WTC11 (cell line): ENCODE measurements at regions not wholly inside any gene's neighbourhood (a gene's known extent, or its start where the extent isn't known, plus 50 kb on each side); places are given as distances from the start of the nearest gene placed in this dataset.

Experiments used
- ATAC-seq: fragments of 200-7000 bp; cut with Tn5 transposase; 2 replicates; pipeline ENCODE4 v1.10.0; 2021; ENCODE audit warnings: mild to moderate bottlenecking, moderate library complexity
- CTCF ChIA-PET: fragments of 300-600 bp; sonication (Branson Sonifier 250); formaldehyde crosslinking; loops from one replicate; lab custom pipeline; 2021; ENCODE audit warnings: antibody characterized with exemption; lab: Charles Lee
- POLR2A ChIA-PET: fragments of 350-600 bp; sonication (Branson Sonifier 250); formaldehyde crosslinking; loops from one replicate; lab custom pipeline; 2021; ENCODE audit warnings: antibody characterized with exemption; lab: Charles Lee
- DNase-seq: peaks from one replicate; pipeline ENCODE4 v3.0.0; 2021; ENCODE audit warnings: low spot score
- H3K27ac Mint-ChIP-seq: 2 replicates; pipeline ENCODE4 v1.8.0; 2021; ENCODE audit warnings: mixed read lengths
- H3K27me3 Mint-ChIP-seq: 2 replicates; pipeline ENCODE4 v1.8.0; 2021; ENCODE audit warnings: low read depth, mild to moderate bottlenecking, moderate library complexity, mixed read lengths
- H3K36me3 Mint-ChIP-seq: 2 replicates; pipeline ENCODE4 v1.8.0; 2021; ENCODE audit warnings: mixed read lengths
- H3K4me1 Mint-ChIP-seq: 2 replicates; pipeline ENCODE4 v1.8.0; 2022; ENCODE audit warnings: mixed read lengths
- H3K4me3 Mint-ChIP-seq: 2 replicates; pipeline ENCODE4 v1.8.0; 2021; ENCODE audit warnings: mild to moderate bottlenecking, moderate library complexity, mixed read lengths
- H3K9me3 Mint-ChIP-seq: 2 replicates; pipeline ENCODE4 v1.8.0; 2021; ENCODE audit warnings: mixed read lengths
- ELF4 ChIP-seq: sonication (generic); formaldehyde crosslinking; IDR thresholded peaks from 2 replicates; pipeline ENCODE4 v1.8.1; 2022; ENCODE audit warnings: low read depth, mild to moderate bottlenecking, moderate library complexity, missing genetic modification reagents
- EMX1 ChIP-seq: fragments of 250-450 bp; sonication (Bioruptor Pico); IDR thresholded peaks from 2 replicates; pipeline ENCODE4 v1.8.0; 2021; ENCODE audit warnings: mild to moderate bottlenecking
- NR1H2 ChIP-seq: sonication (generic); formaldehyde crosslinking; IDR thresholded peaks from 2 replicates; pipeline ENCODE4 v1.9.0; 2021; ENCODE audit warnings: mild to moderate bottlenecking, moderate library complexity, missing genetic modification reagents
- RELA ChIP-seq: sonication (generic); formaldehyde crosslinking; IDR thresholded peaks from 2 replicates; pipeline ENCODE4 v1.8.1; 2022; ENCODE audit warnings: missing genetic modification reagents, mild to moderate bottlenecking, borderline replicate concordance
- TCF7 ChIP-seq: sonication (generic); formaldehyde crosslinking; IDR thresholded peaks from 2 replicates; pipeline ENCODE4 v1.8.0; 2022; ENCODE audit warnings: mild to moderate bottlenecking, low read depth, missing genetic modification reagents, moderate library complexity
- ZNF396 ChIP-seq: fragments of 250-450 bp; sonication (Bioruptor Pico); IDR thresholded peaks from 2 replicates; pipeline ENCODE4 v1.8.0; 2021; ENCODE audit warnings: mild to moderate bottlenecking, moderate library complexity, borderline replicate concordance
- ZNF416 ChIP-seq: fragments of 250-450 bp; sonication (Bioruptor Pico); IDR thresholded peaks from 2 replicates; pipeline ENCODE4 v1.9.0; 2021; ENCODE audit warnings: mild to moderate bottlenecking, inconsistent platforms
- TF ChIP-seq, protein P1 (sequence below): fragments of 250-450 bp; sonication (Bioruptor Pico); IDR thresholded peaks from 2 replicates; pipeline ENCODE4 v1.8.0; 2021; ENCODE audit warnings: mild to moderate bottlenecking
- TF ChIP-seq, protein P2 (sequence below): sonication (generic); formaldehyde crosslinking; IDR thresholded peaks from 2 replicates; pipeline ENCODE4 v1.8.1; 2023; ENCODE audit warnings: mild to moderate bottlenecking, missing genetic modification reagents, moderate library complexity
- TF ChIP-seq, protein P3 (sequence below): sonication (generic); formaldehyde crosslinking; IDR thresholded peaks from 2 replicates; pipeline ENCODE4 v1.8.0; 2022; ENCODE audit warnings: mild to moderate bottlenecking, missing genetic modification reagents
- TF ChIP-seq, protein P4 (sequence below): sonication (generic); formaldehyde crosslinking; IDR thresholded peaks from 2 replicates; pipeline ENCODE4 v1.8.0; 2023; ENCODE audit warnings: missing genetic modification reagents
- TF ChIP-seq, protein P5 (sequence below): fragments of 250-450 bp; sonication (Bioruptor Pico); IDR thresholded peaks from 2 replicates; pipeline ENCODE4 v1.9.0; 2021; ENCODE audit warnings: mild to moderate bottlenecking, borderline replicate concordance
- TF ChIP-seq, protein P6 (sequence below): fragments of 250-450 bp; sonication (Bioruptor Pico); conservative IDR thresholded peaks from 2 replicates; pipeline ENCODE4 v1.9.0; 2021; ENCODE audit warnings: mild to moderate bottlenecking

DNA sequence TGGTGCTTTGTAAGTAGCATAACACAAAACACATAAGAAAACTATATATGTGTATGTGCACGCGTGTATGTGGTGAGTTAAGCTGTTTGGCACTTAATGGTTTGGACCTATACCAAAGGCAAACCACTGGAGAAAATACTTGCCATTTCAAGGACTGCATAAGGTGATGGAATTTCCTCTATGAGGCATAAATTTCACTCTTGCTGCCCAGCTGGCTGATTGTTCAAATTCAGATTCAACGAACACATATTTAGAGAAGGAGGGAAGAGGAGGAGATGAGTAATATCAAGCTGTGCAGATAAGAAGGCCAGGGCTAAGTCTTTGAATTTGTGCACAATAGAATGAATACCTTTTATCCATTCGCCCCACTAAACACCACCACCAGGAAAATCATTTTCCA is 470.6 kb upstream of the MPDZ start:
- ChIA-PET CTCF (no interaction called here), POLR2A (no interaction called here)
- TF ChIP-seq RELA (CRISPR knock-in tag) (no peak), TCF7 (CRISPR knock-in tag) (no peak), ZNF416 (CRISPR knock-in tag) (no peak), EMX1 (no peak)
- TF ChIP-seq, protein P1, sequence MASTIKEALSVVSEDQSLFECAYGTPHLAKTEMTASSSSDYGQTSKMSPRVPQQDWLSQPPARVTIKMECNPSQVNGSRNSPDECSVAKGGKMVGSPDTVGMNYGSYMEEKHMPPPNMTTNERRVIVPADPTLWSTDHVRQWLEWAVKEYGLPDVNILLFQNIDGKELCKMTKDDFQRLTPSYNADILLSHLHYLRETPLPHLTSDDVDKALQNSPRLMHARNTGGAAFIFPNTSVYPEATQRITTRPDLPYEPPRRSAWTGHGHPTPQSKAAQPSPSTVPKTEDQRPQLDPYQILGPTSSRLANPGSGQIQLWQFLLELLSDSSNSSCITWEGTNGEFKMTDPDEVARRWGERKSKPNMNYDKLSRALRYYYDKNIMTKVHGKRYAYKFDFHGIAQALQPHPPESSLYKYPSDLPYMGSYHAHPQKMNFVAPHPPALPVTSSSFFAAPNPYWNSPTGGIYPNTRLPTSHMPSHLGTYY (CRISPR knock-in tag) = no peak
- TF ChIP-seq, protein P2, sequence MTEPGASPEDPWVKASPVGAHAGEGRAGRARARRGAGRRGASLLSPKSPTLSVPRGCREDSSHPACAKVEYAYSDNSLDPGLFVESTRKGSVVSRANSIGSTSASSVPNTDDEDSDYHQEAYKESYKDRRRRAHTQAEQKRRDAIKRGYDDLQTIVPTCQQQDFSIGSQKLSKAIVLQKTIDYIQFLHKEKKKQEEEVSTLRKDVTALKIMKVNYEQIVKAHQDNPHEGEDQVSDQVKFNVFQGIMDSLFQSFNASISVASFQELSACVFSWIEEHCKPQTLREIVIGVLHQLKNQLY (CRISPR knock-in tag) = no peak
- TF ChIP-seq, protein P3, sequence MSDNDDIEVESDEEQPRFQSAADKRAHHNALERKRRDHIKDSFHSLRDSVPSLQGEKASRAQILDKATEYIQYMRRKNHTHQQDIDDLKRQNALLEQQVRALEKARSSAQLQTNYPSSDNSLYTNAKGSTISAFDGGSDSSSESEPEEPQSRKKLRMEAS (CRISPR knock-in tag) = no peak
- DNase-seq = no peak
- Mint-ChIP-seq H3K4me3 (no peak overlapping the region), H3K27me3 (no peaks in the 10 kb centered on the region), H3K27ac (no peak overlapping the region), H3K9me3 (peaks cover 9% of the 10 kb centered on the region), H3K4me1 (peaks cover 4% of the 10 kb centered on the region), H3K36me3 (no peaks in the 10 kb centered on the region; the same call in 1 of the 2 replicates)
- no peak for ATAC-seq

DNA sequence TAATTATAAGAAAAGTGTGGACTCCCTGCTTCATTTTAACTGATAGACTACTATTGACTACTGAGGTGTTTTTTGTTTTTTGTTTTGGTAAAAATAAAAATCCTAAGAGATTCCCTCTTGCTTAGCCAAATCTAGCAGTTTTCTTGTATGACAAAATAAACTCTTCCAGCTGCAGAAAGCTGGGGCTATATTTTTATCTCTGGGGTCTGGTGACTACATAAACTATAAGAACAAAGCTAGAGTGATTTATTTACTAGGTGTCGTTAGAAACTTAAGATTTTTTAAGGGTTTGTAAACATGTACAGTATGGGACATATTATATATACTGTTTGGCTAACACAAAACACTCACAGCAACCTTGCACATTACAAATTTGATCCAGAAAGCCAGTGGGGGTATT is 467.4 kb upstream of the MPDZ start:
- ATAC-seq (no peak), DNase-seq (no peak)
- H3K9me3 Mint-ChIP-seq = peaks cover 9% of the 10 kb centered on the region
- ChIA-PET CTCF (no interaction called here), POLR2A (no interaction called here)
- H3K4me1 Mint-ChIP-seq = peaks cover 4% of the 10 kb centered on the region
- no peak overlapping the region for H3K27ac Mint-ChIP-seq
- no peaks in the 10 kb centered on the region; the same call in 1 of the 2 replicates for H3K36me3 Mint-ChIP-seq
- H3K27me3 Mint-ChIP-seq = no peaks in the 10 kb centered on the region
- TF ChIP-seq, protein P4, sequence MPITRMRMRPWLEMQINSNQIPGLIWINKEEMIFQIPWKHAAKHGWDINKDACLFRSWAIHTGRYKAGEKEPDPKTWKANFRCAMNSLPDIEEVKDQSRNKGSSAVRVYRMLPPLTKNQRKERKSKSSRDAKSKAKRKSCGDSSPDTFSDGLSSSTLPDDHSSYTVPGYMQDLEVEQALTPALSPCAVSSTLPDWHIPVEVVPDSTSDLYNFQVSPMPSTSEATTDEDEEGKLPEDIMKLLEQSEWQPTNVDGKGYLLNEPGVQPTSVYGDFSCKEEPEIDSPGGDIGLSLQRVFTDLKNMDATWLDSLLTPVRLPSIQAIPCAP = no peak
- no peak for TF ChIP-seq NR1H2 (CRISPR knock-in tag)
- TF ChIP-seq, protein P5, sequence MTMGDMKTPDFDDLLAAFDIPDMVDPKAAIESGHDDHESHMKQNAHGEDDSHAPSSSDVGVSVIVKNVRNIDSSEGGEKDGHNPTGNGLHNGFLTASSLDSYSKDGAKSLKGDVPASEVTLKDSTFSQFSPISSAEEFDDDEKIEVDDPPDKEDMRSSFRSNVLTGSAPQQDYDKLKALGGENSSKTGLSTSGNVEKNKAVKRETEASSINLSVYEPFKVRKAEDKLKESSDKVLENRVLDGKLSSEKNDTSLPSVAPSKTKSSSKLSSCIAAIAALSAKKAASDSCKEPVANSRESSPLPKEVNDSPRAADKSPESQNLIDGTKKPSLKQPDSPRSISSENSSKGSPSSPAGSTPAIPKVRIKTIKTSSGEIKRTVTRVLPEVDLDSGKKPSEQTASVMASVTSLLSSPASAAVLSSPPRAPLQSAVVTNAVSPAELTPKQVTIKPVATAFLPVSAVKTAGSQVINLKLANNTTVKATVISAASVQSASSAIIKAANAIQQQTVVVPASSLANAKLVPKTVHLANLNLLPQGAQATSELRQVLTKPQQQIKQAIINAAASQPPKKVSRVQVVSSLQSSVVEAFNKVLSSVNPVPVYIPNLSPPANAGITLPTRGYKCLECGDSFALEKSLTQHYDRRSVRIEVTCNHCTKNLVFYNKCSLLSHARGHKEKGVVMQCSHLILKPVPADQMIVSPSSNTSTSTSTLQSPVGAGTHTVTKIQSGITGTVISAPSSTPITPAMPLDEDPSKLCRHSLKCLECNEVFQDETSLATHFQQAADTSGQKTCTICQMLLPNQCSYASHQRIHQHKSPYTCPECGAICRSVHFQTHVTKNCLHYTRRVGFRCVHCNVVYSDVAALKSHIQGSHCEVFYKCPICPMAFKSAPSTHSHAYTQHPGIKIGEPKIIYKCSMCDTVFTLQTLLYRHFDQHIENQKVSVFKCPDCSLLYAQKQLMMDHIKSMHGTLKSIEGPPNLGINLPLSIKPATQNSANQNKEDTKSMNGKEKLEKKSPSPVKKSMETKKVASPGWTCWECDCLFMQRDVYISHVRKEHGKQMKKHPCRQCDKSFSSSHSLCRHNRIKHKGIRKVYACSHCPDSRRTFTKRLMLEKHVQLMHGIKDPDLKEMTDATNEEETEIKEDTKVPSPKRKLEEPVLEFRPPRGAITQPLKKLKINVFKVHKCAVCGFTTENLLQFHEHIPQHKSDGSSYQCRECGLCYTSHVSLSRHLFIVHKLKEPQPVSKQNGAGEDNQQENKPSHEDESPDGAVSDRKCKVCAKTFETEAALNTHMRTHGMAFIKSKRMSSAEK (CRISPR knock-in tag) = no peak
- TF ChIP-seq, protein P6, sequence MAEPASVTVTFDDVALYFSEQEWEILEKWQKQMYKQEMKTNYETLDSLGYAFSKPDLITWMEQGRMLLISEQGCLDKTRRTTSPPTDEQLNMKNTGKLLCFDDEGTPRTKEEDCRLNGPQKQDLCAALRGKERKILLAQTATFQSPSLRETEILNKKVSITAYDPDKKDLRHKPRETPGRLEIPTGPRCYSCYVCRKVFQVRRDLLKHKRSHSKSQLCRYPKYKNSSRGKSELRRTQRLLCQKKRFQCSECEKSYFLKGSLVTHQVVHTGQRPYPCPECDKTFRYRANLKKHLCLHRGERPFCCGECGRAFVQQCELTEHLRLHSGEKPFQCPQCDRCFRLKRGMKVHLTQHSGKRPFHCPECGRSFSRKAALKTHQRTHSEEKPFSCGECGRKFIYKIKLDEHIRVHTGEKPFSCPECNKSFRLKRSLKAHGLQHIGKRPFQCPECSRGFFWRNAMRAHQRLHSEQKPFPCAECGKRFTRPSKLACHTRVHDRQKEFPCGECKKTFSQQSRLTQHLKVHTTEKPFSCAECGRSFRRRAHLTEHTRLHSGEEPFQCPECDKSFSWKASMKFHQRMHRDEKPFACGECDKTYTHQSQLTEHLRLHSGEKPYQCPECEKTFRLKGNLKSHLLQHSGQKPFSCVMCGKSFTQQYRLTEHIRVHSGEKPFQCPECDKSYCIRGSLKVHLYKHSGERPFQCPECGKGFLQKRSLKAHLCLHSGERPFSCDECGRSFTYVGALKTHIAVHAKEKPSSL (CRISPR knock-in tag) = no peak
- no peak for TF ChIP-seq ZNF396
- no peak for TF ChIP-seq ELF4 (CRISPR knock-in tag)
- no peak overlapping the region for H3K4me3 Mint-ChIP-seq
